NCI-H510A (cell line): ENCODE measurements at regions not wholly inside any gene's neighbourhood (a gene's known extent, or its start where the extent isn't known, plus 50 kb on each side); places are given as distances from the start of the nearest gene placed in this dataset.

Source experiments
- DNase-seq: peaks from one replicate; lab custom pipeline; 2025; lab: John Stamatoyannopoulos, UW

- DNase-seq = no peak
Observed at GRCh38 chr22:27635852-27636251, 165.7 kb downstream of the MN1 start.

- no peak for DNase-seq
Observed at GRCh38 chr22:27636716-27637508, 164.6 kb downstream of the MN1 start.

- DNase-seq = no peak
Observed at GRCh38 chr22:27637604-27638003, 164.0 kb downstream of the MN1 start.

GRCh38 chr22:27638329-27639233 is 163.0 kb downstream of the MN1 start:
- DNase-seq = no peak

- DNase-seq = no peak
Observed at GRCh38 chr22:27639248-27640086, 162.1 kb downstream of the MN1 start.

- DNase-seq = no peak
Observed at GRCh38 chr22:27641049-27641795, 160.3 kb downstream of the MN1 start.

- DNase-seq = no peak
Observed at GRCh38 chr22:27642104-27642800, 159.3 kb downstream of the MN1 start.

- no peak for DNase-seq
Observed at GRCh38 chr22:27643907-27644306, 157.6 kb downstream of the MN1 start.

- no peak for DNase-seq
Observed at GRCh38 chr22:27644566-27644965, 157.0 kb downstream of the MN1 start.

- DNase-seq = no peak
Observed at GRCh38 chr22:27647540-27647939, 154.0 kb downstream of the MN1 start.

- DNase-seq = no peak
Observed at GRCh38 chr22:27648074-27648473, 153.5 kb downstream of the MN1 start.

- no peak for DNase-seq
Observed at GRCh38 chr22:27648853-27649252, 152.7 kb downstream of the MN1 start.

- DNase-seq = no peak
Observed at GRCh38 chr22:27650572-27650971, 151.0 kb downstream of the MN1 start.

- no peak for DNase-seq
Observed at GRCh38 chr22:27650985-27651384, 150.6 kb downstream of the MN1 start.

GRCh38 chr22:27651486-27651885 is 150.1 kb downstream of the MN1 start:
- DNase-seq = no peak

GRCh38 chr22:27654546-27655445 is 146.8 kb downstream of the MN1 start:
- DNase-seq = no peak

- no peak for DNase-seq
Observed at GRCh38 chr22:27655582-27656185, 145.9 kb downstream of the MN1 start.

- no peak for DNase-seq
Observed at GRCh38 chr22:27656970-27657369, 144.6 kb downstream of the MN1 start.

- DNase-seq = no peak
Observed at GRCh38 chr22:27660306-27660705, 141.2 kb downstream of the MN1 start.
